HG02642 (cell line): ENCODE measurements at regions not wholly inside any gene's neighbourhood (a gene's known extent, or its start where the extent isn't known, plus 50 kb on each side); places are given as distances from the start of the nearest gene placed in this dataset.

Experiments used
- ATAC-seq: cut with Tn5 transposase; IDR thresholded peaks from one replicate; pipeline ENCODE4 v1.9.1; 2021; ENCODE audit warnings: mild to moderate bottlenecking; ENCODE audit not compliant: unreplicated experiment, poor library complexity

DNA sequence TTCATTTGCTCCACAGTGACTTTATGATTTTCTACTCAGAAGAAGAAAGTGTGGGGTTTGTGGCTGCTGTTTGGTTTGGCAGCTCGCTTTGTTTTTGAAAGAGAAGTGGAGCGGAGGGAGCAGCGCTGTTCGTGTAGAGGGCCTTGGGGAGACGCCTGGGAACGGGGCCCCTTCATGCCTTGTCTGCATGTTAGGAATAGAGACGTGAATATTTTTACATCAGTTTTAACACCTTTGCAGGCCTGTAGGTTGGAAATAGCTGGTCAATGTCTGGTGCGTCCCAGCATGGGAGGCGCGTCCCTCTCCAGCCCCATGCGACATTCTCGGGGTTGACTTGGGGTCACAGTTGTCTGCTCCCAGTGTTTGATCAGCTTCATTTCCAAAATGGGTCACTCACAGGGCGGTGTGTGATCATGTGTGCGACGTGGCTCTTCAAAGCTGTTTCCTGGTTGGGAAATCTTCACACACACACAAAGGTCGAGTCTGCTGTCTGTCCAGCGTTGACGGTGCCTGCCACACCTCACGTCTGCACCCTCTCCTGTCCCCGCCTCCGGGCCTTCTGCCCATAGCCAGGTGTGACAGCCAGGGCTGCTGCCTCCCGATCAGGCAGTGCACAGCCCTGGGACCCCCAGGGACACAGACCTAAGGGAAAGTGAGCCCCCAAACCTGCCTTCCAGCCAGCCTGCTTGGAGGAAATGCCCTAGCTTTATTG, 149.2 kb downstream of the PSMG1 start:
- ATAC-seq = no peak

DNA sequence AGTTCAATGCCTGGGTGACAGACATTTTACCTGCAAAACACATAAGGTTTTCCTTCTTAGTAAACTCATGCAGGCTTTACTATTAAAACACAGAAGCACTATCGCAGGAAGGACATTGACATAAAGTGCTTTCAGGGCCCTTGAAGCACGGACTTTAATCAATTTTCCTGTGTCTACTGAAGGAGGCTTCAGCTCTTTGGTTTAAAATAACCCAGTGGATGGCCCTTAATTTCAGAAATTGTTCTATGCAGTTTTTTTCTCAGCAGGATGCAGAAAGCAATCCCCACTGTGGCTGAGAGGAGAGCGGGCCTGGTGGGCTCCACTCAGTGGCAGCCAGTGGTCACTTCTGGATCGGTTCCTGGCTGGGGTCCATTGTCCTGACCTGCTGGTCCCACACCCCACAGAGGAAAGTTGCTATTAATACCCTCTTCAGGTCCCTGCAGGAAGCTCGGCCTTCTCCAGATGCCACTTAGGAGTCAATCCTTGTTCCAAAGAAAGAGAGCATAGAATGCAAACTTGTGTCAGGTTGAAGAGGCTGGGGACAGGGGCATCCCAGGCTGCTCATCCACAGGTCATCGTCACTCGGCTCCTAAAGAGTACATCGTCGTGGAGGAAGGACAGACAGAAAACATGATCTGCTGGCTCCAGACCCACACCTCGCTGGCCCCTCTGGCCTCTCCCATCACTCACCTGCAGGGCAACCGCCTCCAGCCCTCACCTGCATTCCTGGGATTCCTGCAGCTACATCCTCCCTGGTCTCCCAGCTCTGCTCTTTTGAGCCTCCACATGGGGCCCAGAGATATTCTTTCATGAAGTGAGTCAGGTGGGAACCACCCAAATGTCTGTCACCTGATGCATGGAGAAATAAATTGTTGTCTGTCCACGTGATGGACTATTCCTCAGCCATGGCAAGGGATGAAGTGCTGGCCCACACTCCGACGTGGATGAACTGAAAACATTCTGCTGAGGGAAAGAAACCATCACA, 153.1 kb downstream of the PSMG1 start:
- ATAC-seq = no peak

DNA sequence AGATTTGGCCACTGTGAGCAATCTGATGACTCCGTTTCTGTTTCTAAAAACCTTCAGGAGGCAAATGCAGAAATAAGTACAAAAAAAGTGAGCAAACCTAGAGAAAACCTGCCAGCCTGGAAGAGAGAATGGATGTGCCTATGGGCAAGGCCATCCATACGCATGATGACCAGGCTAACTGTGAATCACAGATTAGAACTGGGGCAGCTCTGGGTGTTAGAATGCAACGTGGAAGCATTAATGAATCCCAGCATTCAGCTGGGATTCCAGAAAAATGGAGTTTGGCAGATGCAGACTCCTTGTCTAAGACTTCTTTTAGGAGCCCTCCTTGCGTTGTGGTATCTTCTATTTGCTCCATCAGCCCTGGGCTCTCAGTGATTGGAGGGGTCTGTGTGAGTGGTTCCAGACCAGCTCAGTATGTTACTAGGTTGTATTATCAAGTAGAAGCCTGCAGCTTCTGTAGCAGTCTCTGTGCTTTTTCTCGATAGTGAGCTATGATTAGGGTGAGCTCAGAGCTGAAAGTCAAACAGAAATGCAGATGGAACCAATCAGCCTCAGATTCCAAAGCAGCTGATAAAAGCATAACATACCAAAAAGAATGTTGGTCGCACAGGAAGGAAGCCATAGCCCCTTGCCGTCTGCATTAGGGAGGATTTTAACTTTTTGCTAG, 154.0 kb downstream of the PSMG1 start:
- no peak for ATAC-seq

DNA sequence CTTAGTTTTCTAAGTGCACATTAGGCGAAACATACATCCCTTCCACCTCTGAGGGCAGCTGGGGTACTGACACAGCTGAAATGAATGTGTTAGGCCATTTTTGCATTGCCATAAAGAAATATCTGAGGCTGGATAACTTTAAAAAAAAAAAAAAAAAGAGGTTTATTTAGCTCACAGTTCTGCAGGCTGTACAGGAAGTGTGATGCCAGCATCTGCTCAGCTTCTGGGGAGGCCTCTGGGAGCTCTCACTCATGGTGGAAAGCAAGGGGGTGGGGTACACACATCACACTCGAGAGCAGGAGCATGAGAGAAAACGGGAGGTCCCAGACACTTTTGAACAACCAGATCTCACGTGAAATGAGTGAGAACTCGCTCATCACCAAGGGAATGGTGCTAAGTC, 158.1 kb downstream of the PSMG1 start:
- ATAC-seq = no peak

DNA sequence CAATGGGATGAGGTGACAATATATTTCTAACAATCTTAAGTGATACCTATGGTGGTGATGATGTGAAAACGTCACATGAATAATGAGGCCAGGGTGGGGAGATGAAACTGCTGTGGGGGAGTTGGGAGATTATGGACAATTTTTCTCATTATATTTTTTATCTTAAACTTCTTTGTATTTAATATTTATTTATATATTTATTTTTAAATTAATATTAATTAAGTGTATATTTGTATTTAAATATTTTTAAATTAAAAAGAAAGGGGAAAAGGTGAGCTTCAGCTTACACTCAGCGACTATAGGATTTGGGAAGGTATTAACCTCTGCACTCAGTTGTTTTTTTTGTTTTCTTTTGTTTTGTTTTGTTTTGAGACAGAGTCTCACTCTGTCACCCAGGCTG, 158.7 kb downstream of the PSMG1 start:
- ATAC-seq = no peak

DNA sequence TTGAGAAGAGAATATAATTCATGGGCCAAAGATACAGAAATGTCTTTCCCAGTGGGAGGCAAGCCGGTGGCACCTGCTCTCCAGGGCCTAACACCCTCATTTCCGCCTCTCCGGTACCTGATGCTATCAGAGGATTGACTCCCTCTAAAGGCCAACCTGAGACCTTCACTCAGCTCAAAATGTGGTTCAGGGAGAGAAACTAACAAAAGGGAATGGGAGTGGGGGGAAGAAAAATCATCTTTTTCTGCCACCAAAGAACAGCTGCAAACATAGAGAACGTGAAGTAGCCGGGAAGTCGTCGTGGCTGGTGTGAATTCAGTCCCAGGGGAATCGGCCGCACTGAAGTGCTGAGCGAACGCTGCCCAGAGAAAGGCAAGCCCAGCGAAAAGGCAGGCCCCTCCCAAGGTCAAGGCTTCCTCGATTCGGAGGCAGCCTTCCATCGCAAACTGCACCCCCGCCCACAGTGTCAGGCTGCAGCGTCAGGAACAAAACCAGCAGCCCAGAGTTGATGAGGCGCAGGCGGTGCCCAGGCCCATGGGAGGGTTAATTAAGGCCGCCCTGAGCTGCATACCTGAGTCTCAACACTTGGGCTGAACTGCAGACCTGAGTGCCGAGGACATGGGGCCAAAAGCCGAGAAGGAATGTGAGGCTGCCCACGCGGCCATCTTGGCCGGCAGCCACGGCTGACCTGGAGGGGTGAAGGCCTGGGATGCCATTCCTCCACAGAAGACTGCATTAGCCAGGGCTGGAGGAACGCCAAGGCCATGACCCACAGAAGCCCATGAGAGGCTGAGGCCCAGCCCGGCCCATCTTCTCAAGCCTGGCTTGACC, 160.2 kb downstream of the PSMG1 start:
- ATAC-seq = no peak

DNA sequence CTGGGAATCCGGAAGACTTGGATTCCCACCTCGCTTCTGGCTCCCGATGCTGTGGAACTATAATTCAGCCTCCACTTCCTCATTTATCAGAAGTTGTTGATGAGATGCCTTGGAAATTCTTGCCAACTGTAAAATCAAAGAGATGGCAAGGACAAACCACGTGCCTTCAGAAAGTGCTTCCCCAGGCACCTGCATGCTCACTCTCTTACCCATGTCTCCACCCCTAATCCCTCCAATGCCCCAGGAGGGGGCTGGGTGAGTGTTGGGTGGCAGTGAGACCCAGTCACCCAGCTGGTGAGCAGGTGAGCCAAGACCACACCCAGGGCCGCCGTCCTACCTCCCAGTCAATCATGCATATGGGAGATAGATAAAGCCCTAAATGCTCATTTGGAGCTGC, 160.8 kb downstream of the PSMG1 start:
- ATAC-seq = no peak

DNA sequence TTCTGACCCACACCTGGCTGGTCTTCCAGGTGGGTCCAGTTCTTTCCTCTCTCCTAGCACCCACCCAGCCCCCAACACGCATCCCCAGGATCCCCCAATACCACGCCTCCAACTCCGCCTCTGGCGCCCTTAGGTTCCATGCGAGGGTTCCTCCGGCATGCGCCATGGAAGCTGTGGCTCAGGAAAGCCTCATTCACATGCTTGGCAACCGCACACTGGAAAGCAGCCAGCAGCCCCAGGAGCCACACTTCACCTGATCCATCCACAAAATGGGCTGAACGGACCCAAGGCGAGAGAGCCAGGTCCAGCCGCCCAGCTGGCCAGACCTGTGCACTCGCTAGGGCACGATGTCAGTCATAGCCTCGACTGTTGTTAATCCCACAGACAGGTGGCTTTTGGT, 161.2 kb downstream of the PSMG1 start:
- ATAC-seq = no peak

DNA sequence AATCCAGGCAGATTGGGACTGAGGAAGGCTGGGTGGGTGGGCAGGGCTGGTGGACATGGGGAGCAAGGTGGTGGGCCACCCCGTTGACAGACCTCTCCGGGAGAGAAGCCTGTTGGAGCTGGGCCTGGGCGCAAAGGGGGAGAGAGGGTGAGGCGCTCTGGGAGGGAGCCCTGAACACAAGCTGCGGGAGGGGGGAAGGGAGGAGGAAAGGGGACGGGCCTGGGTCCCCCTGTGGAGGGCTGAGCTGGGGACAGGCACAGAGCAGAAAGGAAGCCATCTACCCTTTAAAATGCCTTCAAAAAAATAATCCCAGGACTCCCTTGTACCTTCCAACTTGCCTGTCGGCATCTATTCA, 161.8 kb downstream of the PSMG1 start:
- ATAC-seq = no peak

DNA sequence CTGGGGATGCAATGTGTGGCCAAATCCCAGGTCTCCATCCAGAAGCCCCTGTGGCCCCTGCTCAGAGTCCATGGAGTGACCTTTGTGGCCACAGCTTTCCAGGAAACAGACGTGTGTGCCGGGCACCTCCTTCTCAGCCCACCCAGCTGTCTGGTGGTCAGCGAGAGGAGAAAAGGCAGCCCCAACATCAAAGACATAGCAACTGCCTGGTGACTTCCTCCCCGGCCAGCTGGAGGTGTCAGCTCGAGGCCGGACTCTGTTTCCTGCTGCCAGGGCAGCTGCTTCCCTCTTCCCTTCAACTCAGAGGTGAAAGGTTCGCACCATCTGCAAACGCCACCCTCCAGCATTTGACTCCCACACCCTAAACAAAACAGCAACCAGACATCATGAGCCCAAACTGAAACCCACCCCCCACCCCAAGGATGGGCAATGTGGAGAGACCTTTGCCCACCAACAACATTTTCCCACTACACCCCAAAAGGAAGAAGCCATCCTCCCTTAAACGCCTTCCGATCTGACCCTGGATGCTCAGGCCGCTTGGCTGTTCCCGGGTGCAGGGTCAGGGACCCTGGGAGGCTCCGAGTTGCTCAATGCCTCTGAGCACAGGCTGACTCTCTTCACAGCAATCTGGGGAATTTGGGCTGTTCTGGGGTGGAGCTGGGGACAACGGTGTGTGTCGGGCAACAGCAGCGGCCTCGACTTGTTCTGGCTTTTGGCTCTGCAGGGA, 162.3 kb downstream of the PSMG1 start:
- no peak for ATAC-seq

DNA sequence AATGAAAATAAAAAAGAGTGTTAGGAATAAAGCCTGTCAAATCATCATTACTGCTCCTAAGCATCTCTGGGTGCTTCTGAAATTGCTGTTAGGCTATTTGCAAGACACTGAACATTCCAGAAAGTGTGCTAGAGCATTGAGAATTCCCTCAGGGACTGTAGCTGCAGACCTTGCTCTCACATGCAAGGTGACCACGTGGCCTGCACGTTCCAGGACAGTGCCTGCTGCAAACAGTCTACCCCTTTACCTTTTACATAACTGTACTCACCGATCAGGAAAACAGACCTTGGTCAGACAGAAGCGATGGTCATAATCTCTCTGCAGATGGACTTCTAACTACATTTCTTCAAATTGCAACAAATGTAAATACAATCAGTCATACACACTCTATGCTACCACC, 164.5 kb downstream of the PSMG1 start:
- ATAC-seq = no peak

DNA sequence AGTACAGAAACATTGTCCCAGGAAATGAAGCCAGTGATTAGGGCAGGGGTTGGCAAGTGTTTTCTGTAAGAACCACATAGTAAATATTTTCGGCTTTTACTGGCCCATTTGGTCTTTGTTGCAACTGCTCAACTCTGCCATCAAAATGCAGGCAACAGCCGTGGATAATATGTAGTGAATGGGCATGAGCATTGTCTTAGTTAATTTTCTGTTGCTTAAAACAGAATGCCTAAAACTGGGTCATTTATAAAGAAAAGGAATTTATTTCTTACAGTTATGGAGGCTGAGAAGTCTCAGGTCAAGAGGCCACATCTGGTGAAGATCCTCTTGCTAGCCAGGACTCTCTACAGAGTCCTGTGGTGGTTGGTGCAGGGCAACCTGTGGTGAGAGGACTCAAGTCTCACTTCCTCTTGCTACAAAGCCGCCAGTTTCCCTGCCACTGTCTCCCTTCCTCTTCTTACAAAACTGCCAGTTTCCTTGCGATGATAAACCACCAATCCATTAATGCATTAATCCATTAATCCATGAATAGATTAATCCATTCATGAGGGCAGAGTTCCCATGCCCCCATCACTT, 166.4 kb downstream of the PSMG1 start:
- ATAC-seq = peak; percentile 92

DNA sequence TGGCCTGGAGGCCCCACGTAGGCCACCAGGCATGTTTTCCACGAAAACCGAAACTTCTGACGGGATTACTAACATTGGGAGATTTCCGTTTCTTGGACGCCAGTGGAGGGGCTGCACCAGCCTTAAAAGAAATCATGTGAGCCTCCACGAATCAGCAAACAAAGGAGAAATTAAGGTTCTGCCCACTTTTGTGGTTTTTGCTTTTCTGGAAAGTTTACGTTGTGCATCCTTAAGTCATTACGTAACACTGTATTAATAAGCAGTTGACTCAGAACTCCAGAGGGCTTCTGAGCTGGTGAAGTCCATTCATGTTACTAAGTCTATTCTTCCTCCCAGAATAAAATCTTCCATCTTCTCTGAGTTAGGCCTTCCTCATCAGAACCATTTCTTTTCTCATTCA, 168.5 kb downstream of the PSMG1 start:
- no peak for ATAC-seq

DNA sequence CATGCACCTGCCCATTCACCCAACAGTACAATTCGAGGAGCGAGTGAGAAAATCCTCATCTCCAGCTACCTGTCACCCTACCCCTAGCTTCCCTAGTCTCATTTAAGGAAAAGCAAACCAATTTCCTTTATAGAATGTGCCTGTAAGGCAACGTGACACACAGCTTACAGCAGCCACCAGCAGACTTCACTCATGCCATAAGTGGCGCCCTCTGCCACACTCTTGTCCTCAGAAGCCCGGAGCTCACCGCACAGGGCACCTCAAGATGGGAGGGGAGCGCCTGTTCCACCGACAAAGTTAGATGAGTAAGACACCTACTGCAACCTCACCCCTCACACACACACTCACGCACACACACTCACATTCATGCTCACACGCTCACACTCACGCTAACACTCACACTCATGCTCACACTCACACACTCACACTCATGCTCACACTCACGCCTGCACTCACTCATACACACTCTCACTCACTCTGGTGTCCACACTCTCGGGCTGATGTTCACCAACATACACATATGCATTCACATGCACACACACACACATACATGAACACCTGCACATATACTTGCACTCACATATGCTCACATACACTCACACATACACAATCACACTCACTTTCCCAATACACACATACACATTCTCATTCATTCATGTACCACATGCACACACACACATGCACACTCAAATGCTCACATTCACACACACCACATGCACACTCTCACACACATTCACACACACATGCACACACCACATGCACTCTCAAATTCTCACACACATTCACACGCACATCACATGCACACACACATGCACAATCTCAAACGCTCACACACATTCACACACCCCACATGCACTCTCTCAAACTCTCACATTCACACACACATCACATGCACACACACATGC, 170.7 kb downstream of the PSMG1 start:
- no peak for ATAC-seq

DNA sequence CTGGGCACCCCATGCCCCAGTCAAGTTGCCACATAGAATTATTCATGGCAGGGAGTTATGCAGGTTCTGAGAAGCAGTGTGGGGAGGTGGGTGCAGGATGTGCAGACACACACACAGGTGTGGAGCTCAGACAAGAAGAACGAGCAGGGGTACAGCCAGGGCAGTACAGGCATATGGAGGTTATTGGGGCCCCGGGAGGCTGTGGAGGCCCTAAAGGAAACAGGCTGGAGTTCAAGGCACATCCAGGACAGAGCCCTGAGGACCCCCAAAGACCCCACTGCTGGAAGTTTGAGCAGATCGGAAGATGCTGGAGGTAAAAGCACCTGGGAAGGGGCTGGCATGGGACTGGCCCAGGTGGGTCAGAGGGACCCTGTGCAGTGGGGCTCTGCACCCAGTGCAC, 171.3 kb downstream of the PSMG1 start:
- no peak for ATAC-seq

DNA sequence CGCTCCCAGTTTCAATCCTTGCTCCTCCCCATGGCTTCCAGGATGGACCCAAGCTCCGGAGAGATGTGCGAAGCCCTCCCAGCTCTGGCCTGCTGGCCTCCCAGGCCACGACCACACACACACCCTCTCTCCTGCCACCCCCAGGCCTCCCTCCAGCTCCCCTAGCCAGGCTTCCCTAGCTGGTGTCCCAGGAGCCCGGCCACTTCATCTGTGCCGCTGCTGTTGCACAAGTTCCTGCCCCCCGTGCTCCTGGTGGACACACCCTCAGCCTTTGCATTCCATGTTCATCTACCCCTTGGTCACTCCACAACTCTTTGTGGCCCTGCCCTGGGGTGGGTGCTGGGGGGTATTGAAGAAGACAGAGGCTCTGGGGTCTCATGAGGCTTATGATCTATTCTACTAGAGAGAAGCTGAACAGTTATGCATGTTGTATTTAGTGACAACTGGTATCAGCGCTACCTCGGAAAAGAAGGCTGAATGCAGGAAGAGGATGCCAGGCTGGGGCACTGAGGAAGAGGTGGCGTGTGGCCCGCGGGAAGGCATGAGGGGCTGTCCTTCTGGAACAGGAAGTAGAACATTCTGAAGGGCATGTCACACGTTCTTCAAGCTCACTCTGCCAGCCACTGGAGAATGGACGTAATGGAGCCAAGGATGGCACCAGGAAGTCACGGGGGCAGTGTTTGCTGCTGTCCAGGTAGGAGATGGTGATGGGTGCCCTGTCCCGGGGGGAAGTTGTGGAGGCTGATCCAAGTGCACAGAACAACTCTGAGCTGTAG, 172.4 kb downstream of the PSMG1 start:
- no peak for ATAC-seq

DNA sequence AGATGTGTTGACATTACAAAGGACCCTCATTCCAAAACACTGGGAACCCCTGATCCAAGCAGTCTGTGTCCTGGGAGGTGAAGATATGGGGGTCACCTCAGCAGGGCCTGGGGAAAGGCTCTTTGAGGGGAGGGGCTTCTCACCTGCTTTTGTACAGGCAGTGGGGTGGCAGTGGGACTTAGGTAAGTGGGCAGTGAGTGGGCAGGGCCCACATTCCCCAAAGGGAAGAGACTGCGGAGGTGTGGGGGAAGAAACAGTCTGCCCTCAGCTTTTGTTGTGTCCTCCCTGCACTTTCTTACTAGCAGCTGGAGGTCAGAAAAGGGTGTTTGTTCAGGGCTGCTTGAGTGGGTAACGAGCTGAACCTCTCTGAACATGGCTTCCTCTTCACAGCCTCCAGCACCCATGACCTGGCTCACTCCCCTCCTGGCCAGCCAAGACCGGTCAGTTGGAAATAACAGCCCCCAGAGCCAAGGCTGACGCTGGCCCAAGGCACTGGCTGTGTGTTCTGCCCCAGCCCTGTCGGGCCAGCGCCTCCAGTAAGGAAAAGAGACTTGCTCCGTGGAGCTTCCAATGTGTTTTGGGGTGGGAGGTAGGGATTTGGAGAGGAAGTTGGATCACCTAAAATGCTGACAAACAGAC, 173.5 kb downstream of the PSMG1 start:
- ATAC-seq = no peak
